Astrocyte of the spinal cord (primary cell): ENCODE measurements at regions not wholly inside any gene's neighbourhood (a gene's known extent, or its start where the extent isn't known, plus 50 kb on each side); places are given as distances from the start of the nearest gene placed in this dataset.
"Not testable (repeated sequence)": the region's sequence is repeated elsewhere in the genome, so short reads cannot be mapped to it uniquely, and the experiment has no call there.

ENCODE experiments used
- DNase-seq: peaks from one replicate; pipeline ENCODE4 v3.0.0; 2011; ENCODE audit warnings: low read depth, low spot score
- H3K4me3 ChIP-seq: 2 replicates; pipeline ENCODE4 v1.5.1; 2011; ENCODE audit warnings: low read depth, mild to moderate bottlenecking, low read length, moderate library complexity
- in situ Hi-C: cut with HindIII; loops from 2 replicates; pipeline ENCODE4 v1.10.0; 2017; ENCODE audit warnings: low sequenced_read_pairs
- TF ChIP-seq, protein P1 (sequence below): IDR thresholded peaks from 2 replicates; pipeline ENCODE4 v1.5.1; 2012; ENCODE audit warnings: low read depth, mild to moderate bottlenecking, low read length, inconsistent platforms

DNA sequence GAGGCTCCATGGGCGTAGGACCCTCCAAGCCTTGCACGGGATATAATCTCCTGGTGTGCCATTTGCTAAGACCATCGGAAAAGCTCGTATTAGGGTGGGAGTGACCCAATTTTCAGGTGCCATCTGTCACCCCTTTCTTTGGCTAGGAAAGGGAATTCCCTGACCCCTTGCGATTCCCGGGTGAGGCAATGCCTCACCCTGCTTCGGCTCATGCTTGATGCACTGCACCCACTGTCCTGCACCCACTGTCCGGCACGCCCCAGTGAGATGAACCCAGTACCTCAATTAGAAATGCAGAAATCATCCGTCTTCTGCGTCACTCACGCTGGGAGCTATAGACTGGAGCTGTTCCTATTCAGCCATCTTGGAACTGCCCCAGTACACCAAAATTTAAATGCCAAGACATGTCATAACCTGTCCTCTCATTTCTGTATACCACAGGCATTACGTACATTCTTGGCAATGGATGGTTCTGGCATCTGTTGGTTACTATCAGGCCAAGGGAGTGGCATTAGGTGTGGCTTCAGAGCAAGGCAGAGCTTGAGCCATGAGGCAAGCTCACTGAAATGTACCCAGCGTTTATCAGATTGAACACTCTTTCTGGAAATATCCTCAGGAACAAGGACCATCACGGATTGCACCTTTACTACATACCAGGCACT, 95.4 kb upstream of the GALNT18 start:
- TF ChIP-seq, protein P1, sequence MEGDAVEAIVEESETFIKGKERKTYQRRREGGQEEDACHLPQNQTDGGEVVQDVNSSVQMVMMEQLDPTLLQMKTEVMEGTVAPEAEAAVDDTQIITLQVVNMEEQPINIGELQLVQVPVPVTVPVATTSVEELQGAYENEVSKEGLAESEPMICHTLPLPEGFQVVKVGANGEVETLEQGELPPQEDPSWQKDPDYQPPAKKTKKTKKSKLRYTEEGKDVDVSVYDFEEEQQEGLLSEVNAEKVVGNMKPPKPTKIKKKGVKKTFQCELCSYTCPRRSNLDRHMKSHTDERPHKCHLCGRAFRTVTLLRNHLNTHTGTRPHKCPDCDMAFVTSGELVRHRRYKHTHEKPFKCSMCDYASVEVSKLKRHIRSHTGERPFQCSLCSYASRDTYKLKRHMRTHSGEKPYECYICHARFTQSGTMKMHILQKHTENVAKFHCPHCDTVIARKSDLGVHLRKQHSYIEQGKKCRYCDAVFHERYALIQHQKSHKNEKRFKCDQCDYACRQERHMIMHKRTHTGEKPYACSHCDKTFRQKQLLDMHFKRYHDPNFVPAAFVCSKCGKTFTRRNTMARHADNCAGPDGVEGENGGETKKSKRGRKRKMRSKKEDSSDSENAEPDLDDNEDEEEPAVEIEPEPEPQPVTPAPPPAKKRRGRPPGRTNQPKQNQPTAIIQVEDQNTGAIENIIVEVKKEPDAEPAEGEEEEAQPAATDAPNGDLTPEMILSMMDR = no peak
- in situ Hi-C loops = no loop called here
- no peak for DNase-seq
- no peak overlapping the region for H3K4me3 ChIP-seq

DNA sequence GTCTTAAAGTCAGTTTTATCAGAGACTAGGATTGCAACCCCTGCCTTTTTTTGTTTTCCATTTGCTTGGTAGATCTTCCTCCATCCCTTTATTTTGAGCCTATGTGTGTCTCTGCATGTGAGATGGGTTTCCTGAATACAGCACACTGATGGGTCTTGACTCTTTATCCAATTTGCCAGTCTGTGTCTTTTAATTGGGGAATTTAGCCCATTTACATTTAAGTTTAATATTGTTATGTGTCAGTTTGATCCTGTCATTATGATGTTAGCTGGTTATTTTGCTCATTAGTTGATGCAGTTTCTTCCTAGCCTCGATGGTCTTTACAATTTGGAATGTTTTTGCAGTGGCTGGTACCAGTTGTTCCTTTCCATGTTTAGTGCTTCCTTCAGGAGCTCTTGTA, 93.3 kb upstream of the GALNT18 start:
- H3K4me3 ChIP-seq, DNase-seq, in situ Hi-C loops: not testable (repeated sequence)

DNA sequence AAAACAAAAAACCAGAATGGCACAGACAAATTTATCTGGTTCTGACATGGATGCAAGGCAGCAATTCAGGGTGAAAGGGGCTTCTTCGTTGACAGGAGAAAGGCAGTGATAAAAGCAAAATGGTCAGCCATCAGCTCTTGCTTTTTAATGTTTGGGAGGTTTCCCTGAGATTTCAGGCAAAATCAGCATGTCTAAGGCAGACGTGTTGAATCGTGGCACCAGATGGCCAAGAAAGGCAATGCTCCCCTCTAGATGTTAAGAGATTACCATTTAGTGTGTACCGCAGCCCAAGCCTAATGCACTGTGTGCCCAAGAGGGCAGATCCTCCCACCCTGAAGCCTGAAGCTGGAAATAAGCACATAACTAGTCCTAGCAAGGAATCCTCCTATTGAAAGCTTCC, 88.8 kb upstream of the GALNT18 start:
- TF ChIP-seq, protein P1 = no peak
- in situ Hi-C loops = no loop called here
- H3K4me3 ChIP-seq = no peak overlapping the region
- no peak for DNase-seq

DNA sequence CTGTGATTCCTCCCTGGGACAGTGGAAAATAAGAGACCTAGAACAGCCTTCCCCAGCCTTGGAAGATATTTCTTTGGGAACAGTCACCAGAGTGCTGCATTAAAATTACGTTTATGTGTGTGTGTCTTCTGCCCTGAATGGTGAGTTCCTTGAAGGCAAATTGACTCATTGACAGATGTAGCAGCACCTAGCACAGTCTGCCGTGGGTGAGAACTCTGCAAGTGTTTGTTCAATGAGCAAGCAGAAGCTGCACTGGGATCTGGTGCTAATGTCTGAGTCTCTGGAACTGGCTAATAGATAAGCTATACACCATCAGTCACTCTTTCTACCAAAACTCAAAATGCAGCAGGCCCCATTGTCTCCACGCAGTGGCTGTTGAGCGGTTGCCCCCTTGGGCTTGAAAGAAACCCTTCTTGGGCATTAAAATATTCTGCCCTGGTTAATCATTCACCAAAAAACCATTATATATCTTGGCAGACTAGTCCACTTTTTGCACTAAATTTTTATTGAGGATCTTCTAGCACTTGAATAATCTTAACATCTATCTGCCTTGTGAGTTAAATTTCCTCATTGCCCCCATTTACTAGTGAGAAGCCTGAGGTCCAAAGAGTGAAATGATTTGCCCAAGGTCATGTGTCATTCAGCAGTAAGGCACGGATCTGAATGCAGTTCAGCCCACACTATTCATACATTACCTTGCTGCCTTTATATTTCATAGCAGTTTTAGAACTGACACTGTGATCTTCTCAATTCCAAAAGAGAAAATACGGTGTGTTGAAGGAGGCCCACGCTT, 87.8 kb upstream of the GALNT18 start:
- DNase-seq = no peak
- in situ Hi-C loops = no loop called here
- no peak overlapping the region for H3K4me3 ChIP-seq
- TF ChIP-seq, protein P1 = no peak

DNA sequence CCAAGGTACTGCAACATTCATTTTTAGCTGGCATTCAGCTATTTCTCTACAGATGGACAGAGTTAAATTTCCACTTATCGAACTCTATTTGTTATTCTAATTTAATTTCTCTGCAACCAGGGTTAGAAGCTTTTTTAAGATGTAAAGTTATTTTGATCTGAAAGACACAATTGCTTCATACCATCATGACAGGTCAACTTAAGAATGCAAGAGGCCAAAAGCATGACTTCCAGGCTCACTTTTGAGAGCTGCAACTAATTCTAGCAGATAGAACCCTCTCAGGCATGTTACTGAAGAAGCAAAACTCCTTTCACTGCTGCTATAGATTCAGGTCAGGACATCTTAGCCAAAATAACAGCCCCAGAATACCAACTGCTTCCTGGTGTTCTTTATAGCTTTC, 86.5 kb upstream of the GALNT18 start:
- no peak overlapping the region for H3K4me3 ChIP-seq
- in situ Hi-C loops = no loop called here
- no peak for DNase-seq
- TF ChIP-seq, protein P1 = no peak

DNA sequence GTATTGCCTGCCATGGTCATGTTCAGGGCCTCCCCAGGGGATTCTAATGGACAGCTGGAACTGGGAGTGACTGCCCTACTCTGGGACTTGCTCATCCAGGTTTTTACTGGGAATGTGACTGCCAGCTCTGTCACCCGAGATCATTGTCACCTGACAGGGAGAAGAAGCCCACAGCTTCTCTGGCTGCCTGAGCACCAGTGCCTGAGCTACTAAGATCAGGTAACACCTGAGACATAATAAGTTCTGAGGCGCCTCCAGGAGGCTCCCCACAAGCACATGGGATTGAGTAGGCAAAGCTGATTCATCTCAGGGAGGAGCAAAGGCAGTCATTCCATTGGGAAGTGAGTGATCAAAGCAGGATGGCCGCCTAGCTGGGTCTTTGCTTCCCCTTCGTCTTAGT, 84.2 kb upstream of the GALNT18 start:
- in situ Hi-C loops = no loop called here
- no peak overlapping the region for H3K4me3 ChIP-seq
- TF ChIP-seq, protein P1 = no peak
- no peak for DNase-seq

DNA sequence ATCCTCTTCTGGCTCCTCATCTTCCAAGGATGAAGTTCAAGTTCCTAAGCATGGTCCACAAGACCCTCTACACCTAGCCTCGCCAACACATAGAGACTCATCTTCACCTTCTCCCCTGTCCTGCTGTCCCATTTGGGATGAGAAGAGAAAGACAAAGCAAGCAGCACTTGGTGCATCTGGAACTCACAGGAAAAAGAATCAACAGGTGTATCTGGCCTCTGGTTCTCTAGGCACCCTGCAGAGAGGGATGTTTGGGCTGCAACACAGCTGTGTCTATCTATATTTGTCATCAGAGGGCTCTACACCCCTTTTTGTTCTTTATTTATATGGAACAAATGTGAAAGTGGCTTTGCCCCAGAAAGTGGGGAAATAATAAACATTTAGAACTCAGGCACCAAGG, 82.1 kb upstream of the GALNT18 start:
- in situ Hi-C loops = no loop called here
- H3K4me3 ChIP-seq = no peak overlapping the region
- TF ChIP-seq, protein P1 = no peak
- DNase-seq = no peak
